GM12891 (cell line): ENCODE measurements at regions not wholly inside any gene's neighbourhood (a gene's known extent, or its start where the extent isn't known, plus 50 kb on each side); places are given as distances from the start of the nearest gene placed in this dataset.

Experiments
- PAX5 ChIP-seq: IDR thresholded peaks from 2 replicates; pipeline ENCODE4 v1.6.1; 2011; ENCODE audit warnings: low read length, moderate library complexity, mild to moderate bottlenecking; ENCODE audit not compliant: insufficient read depth, severe bottlenecking
- POLR2A ChIP-seq: IDR thresholded peaks from 2 replicates; pipeline ENCODE4 v1.6.1; 2011; ENCODE audit warnings: low read depth, low read length, control low read depth
- POLR2AphosphoS5 ChIP-seq: IDR thresholded peaks from 2 replicates; pipeline ENCODE4 v1.6.1; 2011; ENCODE audit warnings: low read depth, low read length, control low read depth
- POU2F2 ChIP-seq: IDR thresholded peaks from 2 replicates; pipeline ENCODE4 v1.6.1; 2011; ENCODE audit warnings: low read depth, mild to moderate bottlenecking, control low read depth, low read length, moderate library complexity
- SPI1 ChIP-seq: IDR thresholded peaks from 2 replicates; pipeline ENCODE4 v1.6.1; 2011; ENCODE audit warnings: low read depth, low read length, control low read depth

- TF ChIP-seq POLR2A (no peak), POLR2AphosphoS5 (no peak), SPI1 (no peak), POU2F2 (no peak), PAX5 (no peak)
Measured at GRCh38 chr5:155729684-155730059, 597.3 kb upstream of the SGCD start.
